Heart left ventricle (tissue), 16 donors: ENCODE measurements at regions not wholly inside any gene's neighbourhood (a gene's known extent, or its start where the extent isn't known, plus 50 kb on each side); places are given as distances from the start of the nearest gene placed in this dataset.
A peak's percentile ranks its signal among the peaks of the same experiment; 100 is the strongest.

Source experiments
- ATAC-seq, 4 donors: fragments of 200-7000 bp; cut with Tn5 transposase; one replicate each; pipeline ENCODE4 v1.9.1; 2020 to 2022; ENCODE audit warnings: moderate library complexity in 4 of 4, mild to moderate bottlenecking in 3 of 4, moderate number of reproducible peaks in 1 of 4
- DNase-seq, 5 donors: peaks; one replicate each; pipeline ENCODE4 v3.0.0-alpha.2; 2020
- H3K27ac ChIP-seq, 12 donors: fragments of 200-600 bp; sonication (generic) in 4 of 12; one replicate each; pipeline versions ENCODE4 v1.5.0 to v1.8.0; 2016 to 2022; ENCODE audit warnings: mild to moderate bottlenecking in 2 of 12
- H3K27me3 ChIP-seq, 9 donors: fragments of 200-600 bp; sonication (generic) in 2 of 9; one replicate each; pipeline versions ENCODE4 v1.5.1 to v1.8.0; 2016 to 2022; ENCODE audit warnings: mild to moderate bottlenecking in 3 of 9
- H3K36me3 ChIP-seq, 9 donors: fragments of 200-600 bp; sonication (generic) in 2 of 9; one replicate each; pipeline versions ENCODE4 v1.5.0 to v1.8.0; 2018 to 2022; ENCODE audit warnings: mild to moderate bottlenecking in 2 of 9
- H3K4me1 ChIP-seq, 12 donors: fragments of 200-600 bp; sonication (generic) in 4 of 12; one replicate each; pipeline versions ENCODE4 v1.5.0 to v1.8.0; 2016 to 2022; ENCODE audit warnings: mild to moderate bottlenecking in 3 of 12
- H3K4me3 ChIP-seq, 12 donors: fragments of 200-600 bp; sonication (generic) in 4 of 12; one replicate each; pipeline versions ENCODE4 v1.5.0 to v1.8.0; 2017 to 2022; ENCODE audit warnings: mild to moderate bottlenecking in 9 of 12, moderate library complexity in 4 of 12
- H3K9me3 ChIP-seq, 12 donors: fragments of 200-600 bp; sonication (generic) in 4 of 12; one replicate each; pipeline versions ENCODE4 v1.5.0 to v1.8.0; 2016 to 2022; ENCODE audit warnings: mild to moderate bottlenecking in 1 of 12
- POLR2A ChIP-seq, 2 donors: fragments of 450-650 bp; IDR thresholded peaks; one replicate each; pipeline ENCODE4 v1.6.1; 2017; ENCODE audit warnings: antibody characterized with exemption in 2 of 2, mild to moderate bottlenecking in 2 of 2, moderate library complexity in 2 of 2
- WGBS, 4 donors: extraction: QIAGEN DNeasy Blood & Tissue Kit in 2 of 4; methylation state at CpG; one replicate each; pipeline versions ENCODE4 v1.1.5 to v1.1.7; 2013 to 2018; 5-methylcytosine and 5-hydroxymethylcytosine counted together
- intact Hi-C, 10 donors: fragments of 100-400 bp; cut with DNase I; formaldehyde crosslinking; loops; one replicate each; pipeline versions ENCODE4 v1.11.1 to v1.14.2; 2022
- TF ChIP-seq, protein P1 (sequence below), 12 donors: fragments of 200-600 bp; sonication (generic) in 4 of 12; IDR thresholded peaks; one replicate each; pipeline versions ENCODE4 v1.5.0 to v1.8.0; 2018 to 2022; ENCODE audit warnings: antibody characterized with exemption in 12 of 12, mild to moderate bottlenecking in 5 of 12
- donor health status: ischemic (EF 13 %, LVEDD 7.1; RV severe dilation, severe dysfunction).
- donor health status: healthy with polysubstance abuse.
- donor health status: DM: no; HTN: yes; CAD: no.
- donor health status: DM: no; HTN: no; CAD: no.
- donor health status: ischemic (EF 25% LVEDD 6.9; RV normal size, moderate dysfunction).
- donor health status: ischemic (EF 25% LVEDD 5.7; RV mildly dilated, moderate dysfunction).
- donor health status: healthy.
- donor health status: DM: yes; HTN: yes; CAD: no.
- donor health status: ischemic (EF 35%, LVEDD 5.7; RV mildly dilated, moderate dysfunction).
- donor health status: nonischemic (EF 11% LVEDD 7.7; RV severe dilation, severe dysfunction).
- donor health status: DM: yes; HTN: yes; CAD: no.
- donor health status: PGD.
- donor health status: ischemic (EF 29% LVEDD 5.4; RV normal size, mild dysfunction).
- donor health status: nonischemic (EF 23%, LVEDD 6.1; RV moderate dilation, normal function).

GRCh38 chr3:95673215-95673614 lies 1141.2 kb upstream of the EPHA6 start:
- Histone ChIP-seq H3K4me1 (no peaks in the 10 kb centered on the region), H3K9me3 (no peaks in the 10 kb centered on the region), H3K27ac (no peak overlapping the region), H3K27me3 (no peaks in the 10 kb centered on the region), H3K4me3 (no peak overlapping the region), H3K36me3 (no peaks in the 10 kb centered on the region)
- ATAC-seq (no peak), DNase-seq (no peak)
- WGBS, 4 donors: 50 to 87% (median 84%) methylated on average over 1 to 3 of the region's 3 CpGs
- TF ChIP-seq, protein P1, sequence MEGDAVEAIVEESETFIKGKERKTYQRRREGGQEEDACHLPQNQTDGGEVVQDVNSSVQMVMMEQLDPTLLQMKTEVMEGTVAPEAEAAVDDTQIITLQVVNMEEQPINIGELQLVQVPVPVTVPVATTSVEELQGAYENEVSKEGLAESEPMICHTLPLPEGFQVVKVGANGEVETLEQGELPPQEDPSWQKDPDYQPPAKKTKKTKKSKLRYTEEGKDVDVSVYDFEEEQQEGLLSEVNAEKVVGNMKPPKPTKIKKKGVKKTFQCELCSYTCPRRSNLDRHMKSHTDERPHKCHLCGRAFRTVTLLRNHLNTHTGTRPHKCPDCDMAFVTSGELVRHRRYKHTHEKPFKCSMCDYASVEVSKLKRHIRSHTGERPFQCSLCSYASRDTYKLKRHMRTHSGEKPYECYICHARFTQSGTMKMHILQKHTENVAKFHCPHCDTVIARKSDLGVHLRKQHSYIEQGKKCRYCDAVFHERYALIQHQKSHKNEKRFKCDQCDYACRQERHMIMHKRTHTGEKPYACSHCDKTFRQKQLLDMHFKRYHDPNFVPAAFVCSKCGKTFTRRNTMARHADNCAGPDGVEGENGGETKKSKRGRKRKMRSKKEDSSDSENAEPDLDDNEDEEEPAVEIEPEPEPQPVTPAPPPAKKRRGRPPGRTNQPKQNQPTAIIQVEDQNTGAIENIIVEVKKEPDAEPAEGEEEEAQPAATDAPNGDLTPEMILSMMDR (IDR thresholded peaks at IDR 0.05): no peak
- TF ChIP-seq POLR2A (IDR thresholded peaks at IDR 0.05): no peak
- intact Hi-C loops: no loop called here

- WGBS, 4 donors: 86 to 90% (median 86%) methylated on average over 9 of the region's 9 CpGs
- Histone ChIP-seq H3K9me3 (peaks cover 0 to 12% (median 0%) of the 10 kb centered on the region in 12 donors), H3K36me3 (no peaks in the 10 kb centered on the region), H3K4me1 (no peaks in the 10 kb centered on the region), H3K4me3 (peak overlapping the region in 6 of 12 donors; percentile 18 to 36 (median 25)), H3K27me3 (no peaks in the 10 kb centered on the region), H3K27ac (no peak overlapping the region)
- intact Hi-C loops: no loop called here
- TF ChIP-seq, protein P1 (IDR thresholded peaks at IDR 0.05): no peak
- TF ChIP-seq POLR2A (IDR thresholded peaks at IDR 0.05): no peak
- ATAC-seq: no peak
- DNase-seq: no peak
Observed at GRCh38 chr3:95705786-95706418, 1108.5 kb upstream of the EPHA6 start.

DNA sequence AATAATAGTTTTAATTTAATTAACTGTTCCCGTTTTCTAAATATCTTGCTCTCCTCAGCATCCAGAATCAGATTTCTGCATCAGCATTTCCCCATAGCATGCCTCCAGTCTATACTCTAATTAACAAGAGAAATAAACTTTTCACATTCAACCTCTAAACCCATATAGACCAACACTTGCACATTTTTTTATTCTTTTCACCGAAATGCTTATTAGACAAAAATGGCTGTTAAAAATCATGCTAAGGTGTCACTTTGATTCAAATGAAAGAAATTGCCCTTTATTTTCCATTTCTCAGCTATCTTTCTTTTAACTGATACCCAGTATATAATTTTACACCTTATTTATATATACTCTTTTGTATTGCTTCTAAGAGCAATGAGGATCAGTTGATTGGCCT lies 1107.1 kb upstream of the EPHA6 start:
- no peak overlapping the region for H3K4me3 ChIP-seq
- intact Hi-C loops: no loop called here
- H3K27ac ChIP-seq: no peak overlapping the region
- no peaks in the 10 kb centered on the region for H3K27me3 ChIP-seq
- no peaks in the 10 kb centered on the region for H3K4me1 ChIP-seq
- TF ChIP-seq, protein P1 (IDR thresholded peaks at IDR 0.05): no peak
- no peak for TF ChIP-seq POLR2A (IDR thresholded peaks at IDR 0.05)
- WGBS, 4 donors: 78 to 90% (median 85%) methylated on average over 2 of the region's 2 CpGs
- H3K9me3 ChIP-seq: peaks cover 0 to 12% (median 0%) of the 10 kb centered on the region in 12 donors
- H3K36me3 ChIP-seq: no peaks in the 10 kb centered on the region
- DNase-seq: no peak
- no peak for ATAC-seq

- ATAC-seq: no peak
- Histone ChIP-seq H3K4me1 (no peaks in the 10 kb centered on the region), H3K36me3 (no peaks in the 10 kb centered on the region), H3K9me3 (no peaks in the 10 kb centered on the region), H3K27ac (no peak overlapping the region), H3K4me3 (no peak overlapping the region), H3K27me3 (no peaks in the 10 kb centered on the region)
- TF ChIP-seq POLR2A (IDR thresholded peaks at IDR 0.05): no peak
- TF ChIP-seq, protein P1 (IDR thresholded peaks at IDR 0.05): no peak
- 74 to 92% (median 87%) methylated on average over 1 of the region's 1 CpG for WGBS, 4 donors
- DNase-seq: no peak
- intact Hi-C loops: no loop called here
Observed at GRCh38 chr3:95710684-95711083, 1103.7 kb upstream of the EPHA6 start.
